Fibroblast of skin of back (primary cell): ENCODE measurements at regions not wholly inside any gene's neighbourhood (a gene's known extent, or its start where the extent isn't known, plus 50 kb on each side); places are given as distances from the start of the nearest gene placed in this dataset.

Experiments
- DNase-seq: peaks from one replicate; pipeline ENCODE4 v3.0.0-alpha.2; 2013

DNA sequence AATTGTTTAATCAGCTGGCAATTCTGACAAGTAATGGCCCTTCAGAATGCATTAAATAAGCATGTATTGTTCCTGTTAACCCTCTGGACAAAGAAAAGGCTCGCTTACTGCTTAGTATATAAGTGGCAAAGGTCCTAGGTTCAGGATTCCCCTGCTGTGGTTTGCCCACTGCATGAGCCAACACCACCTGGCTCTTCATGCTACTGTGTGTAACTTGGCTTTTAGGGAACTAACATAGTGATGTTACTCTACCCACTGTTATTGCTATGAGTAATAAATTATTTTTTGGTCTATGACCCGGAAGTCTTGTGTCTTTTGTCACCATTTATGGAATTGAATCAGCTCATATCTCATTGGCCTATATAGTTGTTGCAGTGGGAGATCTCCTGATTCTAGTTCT is 791.7 kb upstream of the PHF14 start:
- DNase-seq, result peak; percentile 1

DNA sequence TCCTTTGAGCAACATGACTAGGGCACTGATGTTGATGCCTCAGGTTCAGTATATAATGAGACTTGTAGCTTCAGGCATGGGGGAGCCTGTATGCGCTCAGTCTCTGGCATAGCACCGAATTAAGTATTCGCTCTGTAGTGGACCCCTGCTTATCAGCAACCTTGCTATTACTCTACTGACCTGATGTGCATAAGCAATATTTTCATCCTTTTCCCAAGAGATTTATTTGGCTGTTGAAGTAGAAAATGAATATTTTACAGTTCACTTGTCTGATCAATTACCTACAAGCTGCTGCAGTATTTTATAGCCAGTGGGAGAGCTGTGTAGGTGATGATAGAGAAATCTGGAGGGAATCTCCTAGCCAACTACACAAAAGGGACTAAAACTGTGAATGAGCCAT is 781.6 kb upstream of the PHF14 start:
- DNase-seq, result no peak

DNA sequence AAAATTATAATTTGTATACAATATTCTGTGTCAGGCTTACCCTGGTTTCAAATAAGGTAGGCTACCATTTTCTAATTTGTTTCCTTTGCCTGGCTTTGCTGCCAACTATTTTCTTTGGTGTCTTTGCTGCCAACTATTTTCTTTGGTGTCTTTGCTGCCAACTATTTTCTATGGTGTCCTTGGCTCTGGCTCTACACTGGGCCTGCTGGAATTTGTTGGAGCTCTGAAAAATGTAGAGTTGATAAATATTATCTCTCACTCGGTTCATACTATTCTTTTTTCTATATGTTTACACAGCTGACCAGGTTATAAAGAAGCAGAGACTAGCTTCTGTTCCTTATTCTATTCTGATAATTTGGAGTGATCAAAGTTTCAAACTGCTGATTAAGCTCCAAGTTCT is 768.0 kb upstream of the PHF14 start:
- no peak for DNase-seq

DNA sequence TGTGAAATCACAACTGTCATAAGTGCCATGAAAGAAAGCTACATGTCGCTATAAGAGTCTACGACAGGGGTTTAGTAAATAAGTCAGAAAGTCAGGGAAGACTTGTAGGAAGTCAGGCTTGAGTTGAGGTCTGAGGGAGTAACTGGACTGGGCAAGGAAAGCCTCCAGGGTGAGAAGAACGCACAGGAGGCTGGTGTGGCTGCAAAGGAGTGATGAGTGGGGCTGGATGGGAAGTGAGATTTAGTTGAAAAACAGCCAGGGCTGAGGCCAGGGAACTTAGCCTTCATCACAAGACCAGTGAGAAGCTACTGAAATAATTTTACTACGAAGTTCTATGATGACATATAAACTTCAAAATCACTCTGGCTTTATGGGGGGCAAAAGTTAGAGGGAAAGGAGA is 763.7 kb upstream of the PHF14 start:
- no peak for DNase-seq

DNA sequence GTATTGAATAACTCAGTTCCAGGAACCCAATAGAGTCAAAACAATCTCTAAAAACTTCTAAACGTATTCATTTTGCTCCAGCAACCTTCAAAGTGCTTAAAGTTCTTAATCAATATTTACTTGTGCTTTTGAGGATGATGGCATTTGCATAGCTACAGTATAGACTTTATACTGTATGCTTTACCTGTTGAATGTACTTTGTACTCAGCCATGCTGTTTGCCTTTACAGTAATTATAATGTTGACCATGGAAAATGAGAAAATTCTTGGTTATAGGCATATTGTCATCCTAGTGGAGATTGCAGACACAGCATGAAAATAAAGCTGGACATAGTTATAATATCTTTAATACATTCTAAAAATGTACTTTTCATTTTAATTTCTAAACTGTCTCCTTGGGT is 762.7 kb upstream of the PHF14 start:
- no peak for DNase-seq

DNA sequence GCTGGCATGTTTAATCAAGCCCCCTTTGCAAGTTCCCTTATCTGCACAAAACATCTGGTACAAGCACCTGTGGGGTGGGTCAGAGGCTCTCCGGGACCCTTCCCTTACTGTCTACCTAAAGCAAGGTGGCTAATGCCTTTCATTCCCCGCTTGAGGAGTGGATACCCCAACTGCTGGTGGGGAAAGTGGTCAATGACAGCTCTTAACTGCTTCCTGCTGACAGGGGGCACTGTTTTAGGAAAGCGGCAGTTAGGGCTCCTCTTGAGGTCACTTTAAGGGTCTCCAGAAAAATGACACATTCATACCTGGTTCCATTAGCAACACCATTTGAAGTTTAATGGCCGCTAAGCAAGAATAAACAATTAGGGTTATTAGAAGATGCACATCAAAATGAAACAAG is 761.8 kb upstream of the PHF14 start:
- no peak for DNase-seq

DNA sequence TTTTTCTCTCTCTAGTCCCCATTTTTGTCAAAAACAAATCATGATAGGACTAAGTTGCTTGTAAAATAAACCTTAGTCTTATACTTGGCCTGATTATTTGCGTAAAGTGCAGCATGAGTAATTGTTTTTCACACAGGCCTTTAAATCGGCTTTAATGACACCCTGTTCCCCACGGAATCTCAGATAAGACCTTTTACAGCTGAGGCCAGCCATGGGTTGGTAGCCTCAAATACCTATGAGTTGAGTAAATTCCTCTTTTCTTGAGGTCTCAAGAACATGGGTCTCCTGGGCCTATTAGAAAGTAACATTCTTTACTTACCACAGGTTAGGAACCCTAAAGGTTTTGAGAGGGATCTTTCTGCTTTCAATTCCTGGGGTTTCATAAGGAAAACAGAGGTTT is 761.0 kb upstream of the PHF14 start:
- DNase-seq, result no peak

DNA sequence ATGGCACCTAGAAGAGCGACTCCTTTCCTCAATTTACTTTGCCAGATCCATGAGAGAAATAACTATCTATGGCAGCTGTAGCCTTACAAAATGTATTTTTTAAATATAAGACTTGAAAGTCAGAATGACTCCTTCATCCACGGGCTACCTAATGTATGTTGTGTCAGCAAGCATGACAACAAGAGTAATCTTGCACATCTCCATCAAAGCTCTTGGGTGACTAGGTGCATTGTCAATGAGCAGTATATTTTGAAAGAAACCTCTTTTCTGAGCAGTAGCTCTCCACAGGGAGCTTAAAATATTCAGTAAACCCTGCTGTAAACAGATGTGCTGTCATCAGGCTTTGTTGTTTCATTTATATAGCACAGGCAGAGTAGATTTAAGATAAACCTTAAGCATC is 757.2 kb upstream of the PHF14 start:
- DNase-seq, result no peak

DNA sequence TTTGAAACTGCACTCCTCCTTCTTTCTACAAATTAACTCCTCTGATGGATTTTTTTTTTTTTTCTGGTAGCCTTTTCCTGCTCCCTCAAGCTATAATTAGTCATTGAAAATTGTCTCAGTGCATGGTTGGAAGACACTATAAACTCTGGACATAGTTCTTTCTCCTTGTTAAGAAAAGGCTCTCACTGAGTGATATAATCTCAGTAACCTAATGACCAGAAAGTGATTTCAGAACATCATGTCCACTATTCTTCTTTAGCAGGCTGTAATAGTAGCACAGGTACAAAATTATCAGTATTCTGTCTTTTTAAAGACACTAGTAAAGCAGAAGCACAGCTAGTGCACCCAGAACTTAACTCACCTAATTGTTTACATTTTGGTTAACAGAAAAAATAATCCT is 752.6 kb upstream of the PHF14 start:
- no peak for DNase-seq

DNA sequence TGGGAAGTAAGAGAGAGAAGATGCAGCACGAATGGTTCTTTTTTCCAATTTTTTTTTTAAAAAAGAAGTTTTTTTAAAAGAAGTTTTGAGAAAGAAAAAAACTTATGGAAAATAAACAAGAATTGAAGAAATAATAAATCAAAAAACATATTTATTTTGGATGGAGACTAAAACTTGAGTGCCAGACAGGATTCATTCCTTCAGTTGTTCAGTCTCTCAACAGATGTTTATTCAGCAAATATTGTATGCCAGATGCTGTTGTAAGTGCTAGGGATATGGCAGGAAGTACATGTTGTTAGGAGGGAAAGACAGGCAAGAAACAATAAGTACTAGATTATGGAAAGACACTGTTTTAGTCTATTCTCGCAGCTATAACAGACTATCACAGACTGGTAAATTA is 750.7 kb upstream of the PHF14 start:
- no peak for DNase-seq

DNA sequence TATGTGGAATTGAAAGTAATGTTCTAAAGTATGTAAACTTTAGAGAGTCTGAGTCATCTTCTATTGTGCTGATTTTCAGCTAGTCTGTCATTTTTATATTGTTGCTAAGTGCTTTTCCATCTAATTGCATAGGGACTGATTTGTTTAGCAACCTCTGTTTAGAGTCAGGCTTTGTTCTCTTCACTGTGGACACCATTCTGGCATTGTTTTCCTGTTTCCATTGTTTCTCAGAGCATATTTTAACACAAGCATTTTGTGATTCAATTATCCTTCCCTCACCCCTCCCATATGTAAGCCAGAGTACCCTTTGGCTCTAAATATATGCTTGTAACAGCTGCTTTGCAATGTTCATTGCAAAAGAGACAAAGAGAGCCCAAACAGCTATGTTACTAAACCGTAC is 748.4 kb upstream of the PHF14 start:
- DNase-seq, result peak; percentile 25

DNA sequence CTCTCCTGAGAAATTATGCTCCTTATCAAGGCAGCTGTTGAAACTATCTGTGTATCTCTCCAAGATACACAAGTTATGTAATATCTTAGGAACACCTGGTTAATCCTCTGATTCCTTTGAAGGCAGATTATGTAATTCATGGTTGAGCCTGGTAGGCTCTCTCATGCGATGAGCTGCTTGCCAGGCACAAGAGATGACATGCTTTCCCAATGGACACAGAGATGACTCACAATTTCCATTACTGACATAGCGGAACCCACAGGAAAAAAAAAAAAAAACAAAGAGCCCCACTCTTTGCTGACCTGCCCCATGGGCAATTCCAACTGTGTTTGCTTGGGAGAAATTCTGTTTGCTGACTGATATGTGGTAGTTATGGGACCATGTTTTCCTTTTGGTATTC is 736.4 kb upstream of the PHF14 start:
- peak; percentile 92 for DNase-seq

DNA sequence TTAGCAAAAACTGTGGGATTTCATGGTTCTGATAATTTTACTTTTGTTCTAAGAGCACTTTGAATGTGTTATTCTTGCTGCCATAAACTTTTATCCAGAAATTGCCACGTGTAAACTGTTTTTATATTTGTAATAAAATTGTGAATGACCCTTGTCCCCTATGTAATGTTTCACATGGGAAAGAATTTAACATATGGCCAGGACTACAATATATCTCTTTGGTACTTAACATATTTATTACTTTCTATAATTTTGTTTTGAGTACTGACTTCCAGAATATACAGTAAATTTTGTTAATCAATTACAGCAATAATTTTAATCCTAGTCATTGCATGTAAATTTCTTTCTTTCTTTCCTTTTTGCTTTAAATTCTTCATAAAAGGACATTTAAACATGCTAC is 735.0 kb upstream of the PHF14 start:
- DNase-seq, result no peak

DNA sequence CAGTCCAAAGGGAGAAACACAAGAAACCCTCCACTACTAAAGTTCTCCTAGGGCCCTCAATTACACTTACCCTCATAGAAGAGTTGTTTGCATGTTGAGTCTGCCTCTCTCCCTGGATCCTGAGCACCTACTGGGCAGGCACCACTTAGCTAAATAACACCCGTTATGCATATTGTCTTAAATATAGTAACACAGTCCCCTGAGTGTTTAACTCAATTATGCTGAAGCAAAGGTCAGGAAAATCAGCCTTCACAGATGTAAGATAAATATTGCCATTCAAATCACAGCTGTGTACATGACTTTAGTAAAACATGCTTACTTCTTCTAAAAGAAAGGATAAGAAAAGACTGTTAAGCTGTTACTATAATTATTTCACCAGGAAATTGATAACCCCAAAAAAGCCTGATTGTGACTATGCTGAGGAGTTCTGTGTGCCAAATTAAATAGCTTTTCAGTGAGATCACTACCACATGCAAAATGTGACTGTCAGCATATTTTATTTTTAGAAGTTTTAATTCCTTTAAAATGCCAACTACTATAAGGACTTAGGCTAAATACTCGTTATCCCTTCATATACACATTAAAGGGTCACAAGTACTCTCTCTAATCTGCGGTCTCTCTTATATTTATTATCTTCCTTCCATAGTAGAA is 733.9 kb upstream of the PHF14 start:
- peak; percentile 33 for DNase-seq

DNA sequence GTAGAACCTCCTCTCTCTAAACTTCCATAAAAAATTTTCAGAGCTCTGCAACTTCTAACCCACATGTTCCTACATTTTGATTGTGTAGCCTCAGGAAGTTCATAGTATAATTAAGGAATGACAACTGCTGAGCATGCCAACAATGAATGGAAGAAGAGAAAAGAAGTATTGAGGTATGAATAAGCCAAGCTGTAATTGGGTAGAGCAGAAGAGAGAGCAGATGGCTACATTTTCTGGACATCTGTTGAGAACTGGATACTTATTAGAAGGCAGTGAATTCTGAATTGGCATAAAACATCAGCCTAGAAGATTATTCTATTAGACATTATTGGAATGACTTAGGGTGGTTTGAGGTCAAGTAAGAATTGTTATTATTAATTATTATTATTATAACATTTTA is 728.3 kb upstream of the PHF14 start:
- no peak for DNase-seq

DNA sequence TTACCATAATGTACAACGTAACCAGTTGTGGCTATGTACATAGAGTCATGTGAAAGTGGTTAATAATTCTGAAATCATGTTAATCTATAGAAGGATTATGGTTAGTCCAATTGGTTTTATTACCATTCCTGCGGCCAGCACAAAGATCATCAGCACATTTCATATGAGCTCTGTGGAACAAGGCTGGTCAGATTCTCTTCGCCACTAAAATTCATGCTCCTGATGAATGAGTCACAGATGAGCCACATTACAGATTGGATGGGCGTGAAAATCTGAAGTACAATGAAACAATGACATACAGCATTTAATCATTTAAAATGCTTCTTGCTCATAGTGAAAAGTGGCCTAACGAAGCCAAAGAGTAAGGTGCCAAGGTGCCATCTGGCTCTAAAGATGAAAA is 716.2 kb upstream of the PHF14 start:
- DNase-seq, result no peak

DNA sequence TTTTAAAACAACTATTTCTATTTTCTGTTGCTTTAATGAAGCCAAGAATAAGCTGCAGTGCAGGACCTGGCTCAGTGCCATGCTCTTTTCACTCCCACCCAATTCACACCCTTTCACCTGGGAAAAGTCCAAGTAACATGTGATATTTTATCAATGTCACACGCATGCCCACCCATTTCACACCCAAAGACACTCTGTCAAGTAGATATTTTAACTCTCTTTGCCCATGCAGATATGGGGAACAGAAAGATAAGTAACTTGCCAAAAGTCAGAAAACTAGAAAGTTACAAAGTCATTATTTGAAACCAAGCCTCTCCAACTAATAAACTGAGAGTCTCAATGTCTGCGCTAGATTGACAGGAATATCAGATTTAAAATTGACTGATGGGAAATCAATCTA is 706.7 kb upstream of the PHF14 start:
- no peak for DNase-seq

DNA sequence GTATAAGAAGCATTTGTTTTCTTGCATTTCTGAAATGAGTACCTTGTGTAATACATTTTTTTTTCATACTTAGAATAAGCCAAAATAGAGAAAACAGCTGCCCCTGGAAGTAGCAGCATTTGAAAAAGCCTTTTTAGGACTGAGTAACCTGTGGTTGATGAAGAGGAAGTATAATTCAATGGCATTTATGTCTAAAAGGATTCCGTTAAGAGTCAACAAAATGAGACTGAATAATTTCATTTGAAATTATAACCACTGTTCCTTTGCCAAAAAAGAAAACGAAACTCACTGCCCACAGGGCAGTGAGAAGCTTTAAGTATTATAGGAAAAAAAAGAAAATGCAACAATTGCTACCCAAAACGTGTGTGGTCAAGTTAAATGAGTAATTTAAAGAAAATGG is 705.6 kb upstream of the PHF14 start:
- DNase-seq, result no peak

DNA sequence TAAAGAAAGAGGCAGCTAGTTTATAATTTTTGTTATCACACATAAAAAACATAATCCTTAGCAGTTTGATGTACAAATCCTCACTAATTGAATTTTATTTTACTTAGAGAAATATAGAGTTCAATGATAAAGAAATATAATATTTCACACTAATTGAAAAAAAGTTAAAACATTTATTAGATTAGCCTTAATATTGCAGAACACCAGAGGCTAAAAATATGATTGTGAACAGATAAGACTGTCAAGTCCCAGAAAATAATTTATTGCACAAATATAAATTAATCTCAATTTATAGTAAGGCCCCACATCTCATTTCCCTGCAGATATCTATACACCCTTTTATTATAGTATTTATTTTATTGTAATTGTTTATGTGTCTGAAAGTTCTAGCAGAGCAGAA is 690.8 kb upstream of the PHF14 start:
- no peak for DNase-seq

DNA sequence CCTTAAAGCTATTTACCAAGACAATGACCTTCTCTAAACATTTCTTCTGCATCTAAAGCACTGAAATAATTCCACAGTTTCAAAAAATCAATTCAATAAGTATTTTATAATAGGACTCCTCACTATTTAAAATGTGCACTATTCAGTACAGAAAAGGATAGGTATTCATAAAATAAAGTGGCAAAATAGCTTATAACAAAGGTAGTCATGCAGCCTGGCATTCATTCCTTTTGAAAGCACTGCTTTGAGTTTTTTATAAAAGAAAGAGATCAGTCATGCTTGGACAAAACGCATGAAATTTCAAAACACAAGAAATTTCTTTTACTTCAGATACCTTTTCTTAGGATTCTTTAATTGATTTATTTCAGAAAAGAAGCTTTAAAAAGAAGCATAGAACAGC is 689.7 kb upstream of the PHF14 start:
- DNase-seq, result no peak

DNA sequence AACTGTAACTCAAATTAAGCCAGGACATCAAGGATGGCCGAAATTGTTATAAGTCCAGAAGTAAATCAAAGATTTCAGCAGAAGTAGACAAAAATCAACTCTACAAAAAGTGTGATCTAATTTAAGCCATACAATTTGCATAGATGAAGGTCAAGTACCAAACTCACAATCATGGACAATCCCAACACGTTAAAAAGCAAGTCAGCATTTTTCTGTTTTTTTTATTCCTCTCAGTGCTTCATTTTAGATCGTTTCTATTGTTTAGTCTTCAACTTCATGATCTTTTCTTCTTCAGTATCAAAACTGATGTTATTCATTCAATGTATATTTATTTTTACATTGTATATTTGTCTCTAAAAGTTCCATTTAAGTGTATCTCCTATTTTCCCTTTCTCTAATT is 674.3 kb upstream of the PHF14 start:
- DNase-seq, result no peak

DNA sequence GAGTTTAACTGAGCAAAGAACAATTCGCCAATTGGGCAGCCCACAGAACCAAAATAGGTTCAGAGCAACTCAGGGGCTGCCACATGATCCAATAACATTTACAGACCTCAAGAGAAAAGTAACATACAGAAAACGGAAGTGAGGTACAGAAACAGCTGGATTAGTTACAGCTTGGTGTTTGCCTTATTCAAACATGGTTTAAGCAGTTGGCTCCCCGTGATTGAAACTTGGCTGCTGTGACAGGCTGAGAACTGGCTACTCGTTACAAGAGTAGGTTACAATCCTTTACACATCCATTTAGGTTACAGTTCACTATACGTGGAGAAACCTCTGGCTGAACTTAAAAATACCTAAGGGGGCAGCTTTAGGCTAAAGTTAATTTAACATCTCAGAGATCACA is 673.1 kb upstream of the PHF14 start:
- no peak for DNase-seq

DNA sequence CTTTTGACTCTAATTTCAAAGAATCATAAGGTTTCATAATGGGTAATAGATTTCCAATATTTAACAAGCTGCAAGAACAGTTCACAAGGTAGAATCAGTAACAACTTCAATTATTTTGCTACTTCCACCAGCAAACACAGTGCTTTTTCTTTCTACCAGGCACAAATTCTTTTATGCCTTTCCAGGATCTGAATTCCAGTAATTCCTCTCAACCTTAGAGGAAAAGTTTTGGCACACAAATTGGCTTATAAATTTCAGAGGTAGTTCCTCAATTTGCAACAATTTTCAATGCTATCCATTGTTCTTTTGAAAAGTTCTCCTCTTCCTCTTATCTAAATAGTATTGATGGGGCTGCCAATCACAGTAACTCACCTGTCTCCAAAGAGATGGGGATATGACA is 665.4 kb upstream of the PHF14 start:
- DNase-seq, result no peak

DNA sequence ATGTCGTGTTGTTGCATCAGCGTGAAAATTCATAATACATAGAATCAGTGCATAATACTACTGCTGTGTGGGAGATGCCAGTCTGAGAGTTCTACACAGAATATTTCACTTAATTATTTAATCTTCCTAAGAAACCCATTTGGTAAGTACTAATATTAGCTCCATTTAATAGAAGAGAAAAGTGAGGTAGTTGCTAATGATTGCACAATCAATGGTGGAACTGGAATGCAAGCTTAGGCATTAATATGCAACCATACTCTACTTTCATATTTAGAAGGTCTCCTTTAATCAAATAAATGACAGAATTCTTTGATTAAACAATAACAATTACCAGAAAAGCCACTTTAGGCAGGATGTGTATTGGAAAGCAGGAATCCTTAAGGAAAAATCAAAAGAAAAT is 660.7 kb upstream of the PHF14 start:
- DNase-seq, result no peak

DNA sequence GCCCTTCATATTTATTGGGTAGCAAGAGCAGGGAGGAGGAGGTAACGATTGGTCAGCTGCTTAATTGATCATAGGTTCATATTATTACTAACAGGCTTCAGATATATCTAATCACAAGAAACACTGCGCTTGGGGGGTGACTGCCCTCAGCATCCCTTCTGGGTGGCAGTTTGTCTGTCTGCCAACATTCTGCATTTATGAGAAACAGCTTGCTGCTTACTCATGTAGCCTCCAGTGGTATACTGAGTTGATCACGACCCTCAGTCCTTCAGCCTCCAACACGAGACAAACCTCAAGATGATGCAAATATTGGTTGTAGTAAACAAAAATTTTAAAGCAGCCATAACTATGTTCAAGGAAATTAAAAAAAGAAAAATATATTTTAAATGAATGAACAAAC is 657.8 kb upstream of the PHF14 start:
- no peak for DNase-seq

DNA sequence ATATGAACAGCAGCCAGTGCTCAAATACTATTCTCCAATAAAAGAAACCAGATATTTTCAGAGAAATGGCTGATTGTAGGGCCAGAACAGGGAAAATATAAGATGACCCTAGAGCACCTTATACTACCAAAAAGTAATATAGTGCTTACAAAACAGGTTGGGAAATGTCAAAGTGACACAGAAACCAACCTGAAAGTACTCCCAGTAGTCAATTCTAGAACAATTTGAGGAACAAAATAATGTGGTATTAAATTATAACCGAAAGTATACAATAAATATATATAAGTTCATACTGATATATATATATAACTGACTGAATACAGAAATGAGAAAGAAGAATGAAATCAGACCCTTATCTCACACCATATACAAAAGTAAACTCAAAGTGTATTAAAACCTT is 657.2 kb upstream of the PHF14 start:
- DNase-seq, result no peak
